Mesendoderm (in vitro differentiated cells): ENCODE measurements at regions not wholly inside any gene's neighbourhood (a gene's known extent, or its start where the extent isn't known, plus 50 kb on each side); places are given as distances from the start of the nearest gene placed in this dataset.

Experiments
- DNase-seq: peaks from one replicate; pipeline ENCODE4 v3.0.0; 2013
- H2AK5ac ChIP-seq: 2 replicates; pipeline ENCODE4 v1.6.1; 2013; ENCODE audit warnings: low read length, inconsistent platforms
- H2BK120ac ChIP-seq: 2 replicates; pipeline ENCODE4 v1.6.1; 2013; ENCODE audit warnings: low read depth, mild to moderate bottlenecking, low read length, moderate library complexity, mixed read lengths
- H2BK15ac ChIP-seq: replicated peaks from 2 replicates; pipeline ENCODE4 v1.6.1; 2013; ENCODE audit warnings: low read depth, mild to moderate bottlenecking, moderate library complexity
- H2BK5ac ChIP-seq: 2 replicates; pipeline ENCODE4 v1.6.1; 2013; ENCODE audit warnings: low read length, inconsistent platforms
- H3K18ac ChIP-seq: 2 replicates; pipeline ENCODE4 v1.6.1; 2013; ENCODE audit warnings: mild to moderate bottlenecking, low read length, mixed read lengths
- H3K23ac ChIP-seq: one replicate; pipeline ENCODE4 v1.6.1; 2013; ENCODE audit warnings: low read length
- H3K27ac ChIP-seq: 2 replicates; pipeline ENCODE4 v1.5.1; 2013; ENCODE audit warnings: low read depth, mild to moderate bottlenecking, inconsistent platforms, low read length, moderate library complexity
- H3K27me3 ChIP-seq: 2 replicates; pipeline ENCODE4 v1.6.1; 2013; ENCODE audit warnings: low read length, control low read depth, mild to moderate bottlenecking, inconsistent platforms; ENCODE audit not compliant: insufficient read depth, poor library complexity
- H3K36me3 ChIP-seq: 2 replicates; pipeline ENCODE4 v1.6.1; 2013; ENCODE audit warnings: low read length, inconsistent platforms; ENCODE audit not compliant: control insufficient read depth, insufficient read depth
- H3K4ac ChIP-seq: one replicate; pipeline ENCODE4 v1.6.1; 2013; ENCODE audit warnings: low read depth, mild to moderate bottlenecking, low read length, moderate library complexity
- H3K4me1 ChIP-seq: 2 replicates; pipeline ENCODE4 v1.6.1; 2013; ENCODE audit warnings: low read depth, low read length, inconsistent platforms; ENCODE audit not compliant: control insufficient read depth
- H3K4me2 ChIP-seq: 2 replicates; pipeline ENCODE4 v1.6.1; 2013; ENCODE audit warnings: low read length
- H3K4me3 ChIP-seq: 2 replicates; pipeline ENCODE4 v1.5.1; 2013; ENCODE audit warnings: mild to moderate bottlenecking, low read length
- H3K56ac ChIP-seq: one replicate; pipeline ENCODE4 v1.6.1; 2013; ENCODE audit warnings: low read length
- H3K79me1 ChIP-seq: 2 replicates; pipeline ENCODE4 v1.6.1; 2013; ENCODE audit warnings: low read length, inconsistent platforms
- H3K79me2 ChIP-seq: 2 replicates; pipeline ENCODE4 v1.6.1; 2013; ENCODE audit warnings: mild to moderate bottlenecking, low read length; ENCODE audit not compliant: control insufficient read depth, insufficient read depth
- H3K9ac ChIP-seq: 2 replicates; pipeline ENCODE4 v1.6.1; 2013; ENCODE audit warnings: low read length, inconsistent platforms
- H4K5ac ChIP-seq: one replicate; pipeline ENCODE4 v1.6.1; 2013; ENCODE audit warnings: low read length
- H4K8ac ChIP-seq: one replicate; pipeline ENCODE4 v1.6.1; 2013; ENCODE audit warnings: low read depth, mild to moderate bottlenecking, control low read depth, low read length, moderate library complexity
- WGBS: extraction: QIAGEN DNeasy Blood & Tissue Kit; methylation state at CpG from one replicate; pipeline ENCODE4 v1.1.7; 2013; ENCODE audit warnings: low lambda C conversion rate, missing lambda C conversion rate; ENCODE audit not compliant: insufficient coverage; ENCODE audit errors: extremely low coverage; 5-methylcytosine and 5-hydroxymethylcytosine counted together

- Histone ChIP-seq H3K4me1 (no peaks in the 10 kb centered on the region), H4K8ac (no peak overlapping the region)
Measured at GRCh38 chr2:103615611-103616105, 853.8 kb downstream of the TMEM182 start.

GRCh38 chr2:103616891-103617290 lies 855.1 kb downstream of the TMEM182 start:
- Histone ChIP-seq H3K9ac (no peak overlapping the region), H3K56ac (no peak overlapping the region), H3K79me2 (no peaks in the 10 kb centered on the region), H3K36me3 (no peaks in the 10 kb centered on the region), H2BK120ac (no peak overlapping the region), H3K18ac (no peak overlapping the region), H3K4me1 (no peaks in the 10 kb centered on the region), H3K4me3 (no peak overlapping the region), H3K27me3 (no peaks in the 10 kb centered on the region), H4K5ac (no peak overlapping the region), H3K79me1 (no peaks in the 10 kb centered on the region), H2BK15ac (no peak overlapping the region), H3K4me2 (no peak overlapping the region), H2AK5ac (no peak overlapping the region), H3K27ac (no peak overlapping the region), H3K4ac (no peak overlapping the region), H4K8ac (no peak overlapping the region), H2BK5ac (no peak overlapping the region), H3K23ac (no peak overlapping the region)
- DNase-seq, result no peak
- no CpG with 5 or more reads among the region's 4 CpGs for WGBS

More at GRCh38 chr2:103615611-103616105, 853.8 kb downstream of the TMEM182 start:
- whole genome bisulfite sequencing, result no CpG with 5 or more reads among the region's 5 CpGs
- no peak overlapping the region for H2BK5ac ChIP-seq
- H3K27me3 ChIP-seq, result no peaks in the 10 kb centered on the region
- H3K9ac ChIP-seq, result no peak overlapping the region
- no peak overlapping the region for H3K4me2 ChIP-seq
- no peaks in the 10 kb centered on the region for H3K79me2 ChIP-seq
- H3K4me3 ChIP-seq, result no peak overlapping the region
- H3K4ac ChIP-seq, result no peak overlapping the region
- H2BK120ac ChIP-seq, result no peak overlapping the region
- H3K27ac ChIP-seq, result no peak overlapping the region
- H3K56ac ChIP-seq, result no peak overlapping the region
- no peak overlapping the region for H3K23ac ChIP-seq
- H4K5ac ChIP-seq, result no peak overlapping the region
- no peak overlapping the region for H2AK5ac ChIP-seq
- no peak overlapping the region for H2BK15ac ChIP-seq
- H3K79me1 ChIP-seq, result no peaks in the 10 kb centered on the region
- H3K36me3 ChIP-seq, result no peaks in the 10 kb centered on the region
- DNase-seq, result no peak
- no peak overlapping the region for H3K18ac ChIP-seq

GRCh38 chr2:103618112-103618511 lies 856.3 kb downstream of the TMEM182 start:
- no peaks in the 10 kb centered on the region for H3K4me1 ChIP-seq
- WGBS, result no CpG with 5 or more reads among the region's 2 CpGs

GRCh38 chr2:103627301-103627700 lies 865.5 kb downstream of the TMEM182 start:
- no peak overlapping the region for H3K23ac ChIP-seq
- no peaks in the 10 kb centered on the region for H3K36me3 ChIP-seq
- no peak overlapping the region for H3K27ac ChIP-seq
- no peak overlapping the region for H4K8ac ChIP-seq
- H2BK5ac ChIP-seq, result no peak overlapping the region
- no peak overlapping the region for H2BK120ac ChIP-seq
- H3K18ac ChIP-seq, result no peak overlapping the region
- no peak overlapping the region for H3K56ac ChIP-seq
- H3K4me3 ChIP-seq, result no peak overlapping the region
- H2BK15ac ChIP-seq, result no peak overlapping the region
- no peaks in the 10 kb centered on the region for H3K4me1 ChIP-seq
- no peaks in the 10 kb centered on the region for H3K27me3 ChIP-seq
- H2AK5ac ChIP-seq, result no peak overlapping the region
- no CpG with 5 or more reads among the region's 1 CpG for WGBS
- no peaks in the 10 kb centered on the region for H3K79me1 ChIP-seq
- no peak overlapping the region for H4K5ac ChIP-seq
- no peaks in the 10 kb centered on the region for H3K79me2 ChIP-seq
- no peak overlapping the region for H3K4me2 ChIP-seq
- H3K9ac ChIP-seq, result no peak overlapping the region
- no peak overlapping the region for H3K4ac ChIP-seq
- DNase-seq, result no peak

More at GRCh38 chr2:103618112-103618511, 856.3 kb downstream of the TMEM182 start:
- Histone ChIP-seq H3K4me2 (no peak overlapping the region), H3K27me3 (no peaks in the 10 kb centered on the region), H2AK5ac (no peak overlapping the region), H2BK15ac (no peak overlapping the region), H4K5ac (no peak overlapping the region), H3K79me2 (no peaks in the 10 kb centered on the region), H3K27ac (no peak overlapping the region), H2BK5ac (no peak overlapping the region), H3K36me3 (no peaks in the 10 kb centered on the region), H2BK120ac (no peak overlapping the region), H3K9ac (no peak overlapping the region), H3K4me3 (no peak overlapping the region), H3K56ac (no peak overlapping the region), H3K23ac (no peak overlapping the region), H3K4ac (no peak overlapping the region), H4K8ac (no peak overlapping the region), H3K79me1 (no peaks in the 10 kb centered on the region), H3K18ac (no peak overlapping the region)
- no peak for DNase-seq

GRCh38 chr2:103638978-103639377 lies 877.1 kb downstream of the TMEM182 start:
- H4K5ac ChIP-seq, result no peak overlapping the region
- H3K27ac ChIP-seq, result no peak overlapping the region
- H2AK5ac ChIP-seq, result no peak overlapping the region
- no peak overlapping the region for H3K56ac ChIP-seq
- H3K9ac ChIP-seq, result no peak overlapping the region
- no peak overlapping the region for H2BK5ac ChIP-seq
- H3K4ac ChIP-seq, result no peak overlapping the region
- H3K4me2 ChIP-seq, result no peak overlapping the region
- no peak overlapping the region for H2BK15ac ChIP-seq
- H3K23ac ChIP-seq, result no peak overlapping the region
- H4K8ac ChIP-seq, result no peak overlapping the region
- H3K79me2 ChIP-seq, result no peaks in the 10 kb centered on the region
- no peaks in the 10 kb centered on the region for H3K36me3 ChIP-seq
- DNase-seq, result no peak
- H3K4me3 ChIP-seq, result no peak overlapping the region
- H3K4me1 ChIP-seq, result no peaks in the 10 kb centered on the region
- WGBS, result no CpG with 5 or more reads among the region's 2 CpGs
- H3K27me3 ChIP-seq, result no peaks in the 10 kb centered on the region
- no peak overlapping the region for H3K18ac ChIP-seq
- H3K79me1 ChIP-seq, result no peaks in the 10 kb centered on the region
- H2BK120ac ChIP-seq, result no peak overlapping the region

GRCh38 chr2:103656558-103656957 lies 894.7 kb downstream of the TMEM182 start:
- Histone ChIP-seq H2AK5ac (no peak overlapping the region), H2BK15ac (no peak overlapping the region), H3K79me2 (no peaks in the 10 kb centered on the region), H3K23ac (no peak overlapping the region), H3K27me3 (no peaks in the 10 kb centered on the region), H3K9ac (no peak overlapping the region), H3K4me2 (no peak overlapping the region), H3K4ac (no peak overlapping the region), H3K18ac (no peak overlapping the region), H3K36me3 (no peaks in the 10 kb centered on the region), H3K27ac (no peak overlapping the region), H4K8ac (no peak overlapping the region), H3K56ac (no peak overlapping the region), H3K4me3 (no peak overlapping the region), H2BK120ac (no peak overlapping the region), H4K5ac (no peak overlapping the region), H2BK5ac (no peak overlapping the region), H3K79me1 (no peaks in the 10 kb centered on the region), H3K4me1 (no peaks in the 10 kb centered on the region)
- DNase-seq, result peak; percentile 21
- WGBS, result no CpG with 5 or more reads among the region's 3 CpGs
